K562 (cell line): ENCODE measurements at regions not wholly inside any gene's neighbourhood (a gene's known extent, or its start where the extent isn't known, plus 50 kb on each side); places are given as distances from the start of the nearest gene placed in this dataset.

ENCODE experiments used
- EZH2 ChIP-seq: IDR thresholded peaks from 2 replicates; pipeline ENCODE4 v1.6.1; 2012; ENCODE audit warnings: low read depth, mild to moderate bottlenecking, inconsistent platforms, low read length, borderline replicate concordance
- ZNF384 ChIP-seq: IDR thresholded peaks from 2 replicates; pipeline ENCODE4 v1.6.1; 2012; ENCODE audit warnings: low read depth, low read length, improper control_type of control experiment
- TF ChIP-seq, protein P1 (sequence below): sonication (generic); formaldehyde crosslinking; IDR thresholded peaks from 2 replicates; pipeline ENCODE4 v1.8.1; 2023; ENCODE audit warnings: mild to moderate bottlenecking, missing genetic modification reagents

DNA sequence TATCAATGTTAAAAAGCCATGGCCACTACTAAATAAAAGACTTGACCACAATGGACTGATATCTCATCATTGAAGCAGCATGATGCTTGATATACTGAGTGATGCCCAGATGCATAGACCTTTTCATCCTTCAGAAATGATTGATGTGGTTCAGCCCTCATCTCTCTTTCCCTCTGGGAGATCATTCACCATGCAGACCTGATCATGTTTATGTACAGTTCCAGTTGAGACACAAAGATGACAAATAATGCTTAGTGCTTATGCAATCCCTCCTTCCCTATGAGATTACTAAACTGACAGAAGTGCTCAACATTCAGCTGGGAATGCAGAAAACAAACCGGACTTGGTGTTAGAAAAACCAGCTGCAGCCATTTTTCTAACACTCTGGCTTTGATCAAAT lies 91.9 kb upstream of the TLR4 start:
- no peak for TF ChIP-seq ZNF384
- no peak for TF ChIP-seq EZH2
- TF ChIP-seq, protein P1, sequence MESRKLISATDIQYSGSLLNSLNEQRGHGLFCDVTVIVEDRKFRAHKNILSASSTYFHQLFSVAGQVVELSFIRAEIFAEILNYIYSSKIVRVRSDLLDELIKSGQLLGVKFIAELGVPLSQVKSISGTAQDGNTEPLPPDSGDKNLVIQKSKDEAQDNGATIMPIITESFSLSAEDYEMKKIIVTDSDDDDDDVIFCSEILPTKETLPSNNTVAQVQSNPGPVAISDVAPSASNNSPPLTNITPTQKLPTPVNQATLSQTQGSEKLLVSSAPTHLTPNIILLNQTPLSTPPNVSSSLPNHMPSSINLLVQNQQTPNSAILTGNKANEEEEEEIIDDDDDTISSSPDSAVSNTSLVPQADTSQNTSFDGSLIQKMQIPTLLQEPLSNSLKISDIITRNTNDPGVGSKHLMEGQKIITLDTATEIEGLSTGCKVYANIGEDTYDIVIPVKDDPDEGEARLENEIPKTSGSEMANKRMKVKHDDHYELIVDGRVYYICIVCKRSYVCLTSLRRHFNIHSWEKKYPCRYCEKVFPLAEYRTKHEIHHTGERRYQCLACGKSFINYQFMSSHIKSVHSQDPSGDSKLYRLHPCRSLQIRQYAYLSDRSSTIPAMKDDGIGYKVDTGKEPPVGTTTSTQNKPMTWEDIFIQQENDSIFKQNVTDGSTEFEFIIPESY (CRISPR knock-in tag), result no peak
